Fibroblast of lung (primary cell): ENCODE measurements at regions not wholly inside any gene's neighbourhood (a gene's known extent, or its start where the extent isn't known, plus 50 kb on each side); places are given as distances from the start of the nearest gene placed in this dataset.

Source experiments
- CTCF ChIP-seq, 2 donors: IDR thresholded peaks in 1 of 2; conservative IDR thresholded peaks in 1 of 2; 1 replicate in 1 of 2; 2 replicates in 1 of 2; pipeline ENCODE4 v1.5.1; 2011 to 2012; ENCODE audit warnings: low read length in 2 of 2, control low read depth in 1 of 2, inconsistent platforms in 1 of 2, low read depth in 1 of 2, mild to moderate bottlenecking in 1 of 2
- EZH2 ChIP-seq: IDR thresholded peaks from 2 replicates; pipeline ENCODE4 v1.5.1; 2012; ENCODE audit warnings: low read length, control low read depth, mild to moderate bottlenecking; ENCODE audit errors: missing control alignments

GRCh38 chr7:41224063-41224763, 478.7 kb downstream of the INHBA start:
- TF ChIP-seq CTCF (conservative IDR thresholded peaks at IDR 0.05 in 1 of 2, IDR thresholded peaks at IDR 0.05 in 1 of 2; ENCODE audit: low read depth in 1 of 2, low read length in 2 of 2) = no peak
- TF ChIP-seq EZH2 = no peak
